WTC11 (cell line): ENCODE measurements at regions not wholly inside any gene's neighbourhood (a gene's known extent, or its start where the extent isn't known, plus 50 kb on each side); places are given as distances from the start of the nearest gene placed in this dataset.

ENCODE experiments used
- GABPB1 ChIP-seq: sonication (generic); formaldehyde crosslinking; IDR thresholded peaks from 2 replicates; pipeline ENCODE4 v1.8.1; 2023; ENCODE audit warnings: mild to moderate bottlenecking, missing genetic modification reagents
- JAZF1 ChIP-seq: fragments of 250-450 bp; sonication (Bioruptor Pico); IDR thresholded peaks from 2 replicates; pipeline ENCODE4 v1.9.0; 2021; ENCODE audit warnings: moderate library complexity, mild to moderate bottlenecking, inconsistent platforms
- NFE2L1 ChIP-seq: sonication (generic); formaldehyde crosslinking; IDR thresholded peaks from 2 replicates; pipeline ENCODE4 v1.8.1; 2023; ENCODE audit warnings: missing genetic modification reagents
- SMAD4 ChIP-seq: sonication (generic); formaldehyde crosslinking; IDR thresholded peaks from 2 replicates; pipeline ENCODE4 v1.8.0; 2022; ENCODE audit warnings: mild to moderate bottlenecking, missing genetic modification reagents
- ZNF121 ChIP-seq: sonication (generic); formaldehyde crosslinking; IDR thresholded peaks from 2 replicates; pipeline ENCODE4 v1.8.0; 2023; ENCODE audit warnings: missing genetic modification reagents
- ZNF138 ChIP-seq: sonication (generic); formaldehyde crosslinking; conservative IDR thresholded peaks from 2 replicates; pipeline ENCODE4 v1.8.1; 2022; ENCODE audit warnings: mild to moderate bottlenecking, moderate library complexity, missing genetic modification reagents
- ZNF416 ChIP-seq: fragments of 250-450 bp; sonication (Bioruptor Pico); IDR thresholded peaks from 2 replicates; pipeline ENCODE4 v1.9.0; 2021; ENCODE audit warnings: mild to moderate bottlenecking, inconsistent platforms
- TF ChIP-seq, protein P1 (sequence below): fragments of 200-600 bp; IDR thresholded peaks from 2 replicates; pipeline ENCODE4 v1.8.0; 2022; ENCODE audit warnings: antibody characterized with exemption
- TF ChIP-seq, protein P2 (sequence below): sonication (generic); formaldehyde crosslinking; IDR thresholded peaks from 2 replicates; pipeline ENCODE4 v1.8.0; 2022; ENCODE audit warnings: mild to moderate bottlenecking, missing genetic modification reagents
- TF ChIP-seq, protein P3 (sequence below): sonication (generic); formaldehyde crosslinking; IDR thresholded peaks from 2 replicates; pipeline ENCODE4 v1.8.1; 2023; ENCODE audit warnings: mild to moderate bottlenecking, missing genetic modification reagents, moderate library complexity
- TF ChIP-seq, protein P4 (sequence below): sonication (generic); formaldehyde crosslinking; IDR thresholded peaks from 2 replicates; pipeline ENCODE4 v1.8.1; 2022; ENCODE audit warnings: mild to moderate bottlenecking, missing genetic modification reagents, moderate library complexity, borderline replicate concordance
- TF ChIP-seq, protein P5 (sequence below): sonication (generic); formaldehyde crosslinking; conservative IDR thresholded peaks from 2 replicates; pipeline ENCODE4 v1.8.1; 2023; ENCODE audit warnings: mild to moderate bottlenecking, low read depth, missing genetic modification reagents, moderate library complexity

DNA sequence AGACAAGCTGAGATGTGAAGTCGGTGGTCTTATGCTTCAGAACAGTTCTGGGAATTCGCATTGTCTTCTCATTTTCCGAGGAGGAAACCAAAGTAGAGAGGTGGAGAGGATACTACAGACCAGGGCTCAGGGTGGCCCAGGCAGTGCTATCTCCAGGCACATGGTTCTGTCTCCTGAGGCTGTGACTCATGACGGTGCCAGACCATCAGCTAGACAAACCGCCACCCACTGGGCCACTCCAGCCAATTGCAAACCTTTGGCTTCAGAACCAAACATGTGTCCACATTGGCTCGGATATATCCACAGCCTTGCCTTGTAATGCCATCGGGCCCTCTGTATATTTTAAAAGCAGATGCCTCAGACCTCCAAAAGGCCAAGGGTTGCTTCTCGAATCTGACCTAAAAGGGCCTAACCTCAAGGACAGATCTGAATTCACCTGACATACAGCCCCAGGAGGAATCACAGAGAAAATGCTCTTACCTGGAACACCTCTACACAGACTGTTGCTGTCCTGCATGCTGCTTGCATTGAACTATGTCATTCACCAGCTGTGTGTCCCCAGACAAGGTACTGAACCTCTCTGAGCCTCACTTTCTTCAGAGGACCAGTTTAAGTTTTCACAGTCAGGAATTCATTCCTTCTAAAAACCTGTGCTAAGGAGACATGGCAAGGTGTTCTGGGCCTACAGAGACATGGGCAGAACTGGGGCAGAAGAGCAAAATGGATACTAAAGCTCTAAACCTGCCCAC lies 224.9 kb upstream of the JUN start:
- TF ChIP-seq, protein P1, sequence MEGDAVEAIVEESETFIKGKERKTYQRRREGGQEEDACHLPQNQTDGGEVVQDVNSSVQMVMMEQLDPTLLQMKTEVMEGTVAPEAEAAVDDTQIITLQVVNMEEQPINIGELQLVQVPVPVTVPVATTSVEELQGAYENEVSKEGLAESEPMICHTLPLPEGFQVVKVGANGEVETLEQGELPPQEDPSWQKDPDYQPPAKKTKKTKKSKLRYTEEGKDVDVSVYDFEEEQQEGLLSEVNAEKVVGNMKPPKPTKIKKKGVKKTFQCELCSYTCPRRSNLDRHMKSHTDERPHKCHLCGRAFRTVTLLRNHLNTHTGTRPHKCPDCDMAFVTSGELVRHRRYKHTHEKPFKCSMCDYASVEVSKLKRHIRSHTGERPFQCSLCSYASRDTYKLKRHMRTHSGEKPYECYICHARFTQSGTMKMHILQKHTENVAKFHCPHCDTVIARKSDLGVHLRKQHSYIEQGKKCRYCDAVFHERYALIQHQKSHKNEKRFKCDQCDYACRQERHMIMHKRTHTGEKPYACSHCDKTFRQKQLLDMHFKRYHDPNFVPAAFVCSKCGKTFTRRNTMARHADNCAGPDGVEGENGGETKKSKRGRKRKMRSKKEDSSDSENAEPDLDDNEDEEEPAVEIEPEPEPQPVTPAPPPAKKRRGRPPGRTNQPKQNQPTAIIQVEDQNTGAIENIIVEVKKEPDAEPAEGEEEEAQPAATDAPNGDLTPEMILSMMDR = no peak
- TF ChIP-seq ZNF121 = no peak
- TF ChIP-seq JAZF1 (CRISPR knock-in tag) = no peak
- TF ChIP-seq, protein P2, sequence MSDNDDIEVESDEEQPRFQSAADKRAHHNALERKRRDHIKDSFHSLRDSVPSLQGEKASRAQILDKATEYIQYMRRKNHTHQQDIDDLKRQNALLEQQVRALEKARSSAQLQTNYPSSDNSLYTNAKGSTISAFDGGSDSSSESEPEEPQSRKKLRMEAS (CRISPR knock-in tag) = no peak
- no peak for TF ChIP-seq ZNF138
- TF ChIP-seq, protein P3, sequence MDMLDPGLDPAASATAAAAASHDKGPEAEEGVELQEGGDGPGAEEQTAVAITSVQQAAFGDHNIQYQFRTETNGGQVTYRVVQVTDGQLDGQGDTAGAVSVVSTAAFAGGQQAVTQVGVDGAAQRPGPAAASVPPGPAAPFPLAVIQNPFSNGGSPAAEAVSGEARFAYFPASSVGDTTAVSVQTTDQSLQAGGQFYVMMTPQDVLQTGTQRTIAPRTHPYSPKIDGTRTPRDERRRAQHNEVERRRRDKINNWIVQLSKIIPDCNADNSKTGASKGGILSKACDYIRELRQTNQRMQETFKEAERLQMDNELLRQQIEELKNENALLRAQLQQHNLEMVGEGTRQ (CRISPR knock-in tag) = no peak
- TF ChIP-seq GABPB1 (CRISPR knock-in tag) = no peak
- TF ChIP-seq, protein P4, sequence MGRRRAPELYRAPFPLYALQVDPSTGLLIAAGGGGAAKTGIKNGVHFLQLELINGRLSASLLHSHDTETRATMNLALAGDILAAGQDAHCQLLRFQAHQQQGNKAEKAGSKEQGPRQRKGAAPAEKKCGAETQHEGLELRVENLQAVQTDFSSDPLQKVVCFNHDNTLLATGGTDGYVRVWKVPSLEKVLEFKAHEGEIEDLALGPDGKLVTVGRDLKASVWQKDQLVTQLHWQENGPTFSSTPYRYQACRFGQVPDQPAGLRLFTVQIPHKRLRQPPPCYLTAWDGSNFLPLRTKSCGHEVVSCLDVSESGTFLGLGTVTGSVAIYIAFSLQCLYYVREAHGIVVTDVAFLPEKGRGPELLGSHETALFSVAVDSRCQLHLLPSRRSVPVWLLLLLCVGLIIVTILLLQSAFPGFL = no peak
- TF ChIP-seq ZNF416 (CRISPR knock-in tag) = no peak
- TF ChIP-seq, protein P5, sequence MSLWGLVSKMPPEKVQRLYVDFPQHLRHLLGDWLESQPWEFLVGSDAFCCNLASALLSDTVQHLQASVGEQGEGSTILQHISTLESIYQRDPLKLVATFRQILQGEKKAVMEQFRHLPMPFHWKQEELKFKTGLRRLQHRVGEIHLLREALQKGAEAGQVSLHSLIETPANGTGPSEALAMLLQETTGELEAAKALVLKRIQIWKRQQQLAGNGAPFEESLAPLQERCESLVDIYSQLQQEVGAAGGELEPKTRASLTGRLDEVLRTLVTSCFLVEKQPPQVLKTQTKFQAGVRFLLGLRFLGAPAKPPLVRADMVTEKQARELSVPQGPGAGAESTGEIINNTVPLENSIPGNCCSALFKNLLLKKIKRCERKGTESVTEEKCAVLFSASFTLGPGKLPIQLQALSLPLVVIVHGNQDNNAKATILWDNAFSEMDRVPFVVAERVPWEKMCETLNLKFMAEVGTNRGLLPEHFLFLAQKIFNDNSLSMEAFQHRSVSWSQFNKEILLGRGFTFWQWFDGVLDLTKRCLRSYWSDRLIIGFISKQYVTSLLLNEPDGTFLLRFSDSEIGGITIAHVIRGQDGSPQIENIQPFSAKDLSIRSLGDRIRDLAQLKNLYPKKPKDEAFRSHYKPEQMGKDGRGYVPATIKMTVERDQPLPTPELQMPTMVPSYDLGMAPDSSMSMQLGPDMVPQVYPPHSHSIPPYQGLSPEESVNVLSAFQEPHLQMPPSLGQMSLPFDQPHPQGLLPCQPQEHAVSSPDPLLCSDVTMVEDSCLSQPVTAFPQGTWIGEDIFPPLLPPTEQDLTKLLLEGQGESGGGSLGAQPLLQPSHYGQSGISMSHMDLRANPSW = no peak
- TF ChIP-seq SMAD4 (CRISPR knock-in tag) = no peak
- TF ChIP-seq NFE2L1 (CRISPR knock-in tag) = no peak
